Inferior parietal cortex (tissue), 1 donor: ENCODE measurements at regions not wholly inside any gene's neighbourhood (a gene's known extent, or its start where the extent isn't known, plus 50 kb on each side); places are given as distances from the start of the nearest gene placed in this dataset.

ENCODE experiments used
- DNase-seq: peaks from one replicate; pipeline ENCODE4 v3.0.0-alpha.2; 2016; ENCODE audit errors: extremely low spot score

DNA sequence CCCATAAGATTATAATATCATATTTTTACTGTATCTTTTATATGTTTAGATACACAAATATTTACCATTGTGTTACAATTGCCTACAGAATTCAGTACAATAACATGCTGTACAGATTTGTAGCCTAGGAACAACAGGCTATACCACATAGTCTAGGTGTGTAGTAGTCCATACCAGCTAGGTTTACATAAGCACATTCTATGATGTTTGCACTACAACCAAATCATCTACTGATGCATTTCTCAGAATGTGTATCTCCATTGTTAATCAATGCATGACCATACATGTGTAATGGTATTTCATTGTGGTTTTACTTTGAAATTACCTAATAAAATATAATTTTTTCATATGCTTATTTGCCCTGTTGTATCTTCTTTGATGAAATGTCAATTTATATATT is 288.1 kb upstream of the PCDH10 start:
- no peak for DNase-seq

DNA sequence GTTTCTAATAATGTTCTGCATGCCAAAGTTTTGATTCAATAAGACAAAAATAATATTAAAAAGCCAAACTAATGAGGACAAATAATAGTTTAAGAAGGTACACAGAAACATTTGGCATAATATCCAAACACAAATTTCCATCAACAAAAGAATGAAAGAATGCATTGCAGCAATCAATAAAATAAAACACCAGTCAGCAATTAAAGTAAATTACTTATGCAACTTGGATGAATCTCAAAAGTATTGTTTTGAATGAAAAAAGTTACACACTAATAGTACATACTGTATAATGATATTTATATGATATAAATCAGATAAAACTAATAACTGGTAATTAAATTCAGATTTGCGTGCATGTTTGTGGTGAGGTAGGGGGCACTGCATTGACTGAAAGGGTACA is 285.5 kb upstream of the PCDH10 start:
- DNase-seq = no peak

DNA sequence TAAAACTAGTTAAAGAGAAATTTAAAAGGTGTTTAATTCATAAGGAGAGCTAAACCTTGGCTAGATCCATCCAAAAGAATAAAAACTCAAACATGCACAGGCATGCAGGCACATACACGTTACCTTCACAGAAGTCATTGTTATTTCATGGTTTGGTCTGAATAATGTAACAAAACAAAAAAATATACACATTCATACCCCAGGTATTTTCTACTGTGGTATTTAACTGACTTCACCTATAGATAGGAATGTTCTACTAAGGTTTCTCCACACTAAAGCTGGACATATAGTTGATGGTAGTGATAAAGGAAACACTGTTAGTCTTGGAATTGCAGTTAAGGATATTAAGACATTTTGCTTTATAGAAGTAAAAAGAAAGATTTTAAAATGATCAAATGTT is 283.6 kb upstream of the PCDH10 start:
- DNase-seq = no peak

DNA sequence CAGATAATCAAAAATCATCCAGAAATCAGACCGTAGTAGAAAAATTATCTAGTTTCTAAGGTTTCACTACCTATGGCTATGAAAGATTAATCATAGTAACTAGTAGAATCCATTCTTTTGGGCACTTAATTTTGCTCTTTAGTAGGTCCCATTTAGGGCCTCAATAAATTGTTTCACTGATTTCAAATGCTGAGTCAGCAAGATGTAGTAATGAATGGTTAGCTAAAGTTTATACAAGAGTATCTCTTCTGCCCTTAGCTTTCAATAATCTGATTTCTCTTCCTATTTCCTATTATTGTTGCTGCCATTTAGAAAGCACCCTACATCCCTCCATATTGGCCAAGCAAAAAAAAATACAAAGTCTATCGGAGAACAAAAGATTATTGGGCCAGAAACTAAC is 283.2 kb upstream of the PCDH10 start:
- DNase-seq = no peak

- DNase-seq = no peak
Observed at GRCh38 chr4:132866616-132867015, 282.5 kb upstream of the PCDH10 start.

- DNase-seq = no peak
Observed at GRCh38 chr4:132893787-132894186, 255.3 kb upstream of the PCDH10 start.

- no peak for DNase-seq
Observed at GRCh38 chr4:132901224-132901623, 247.9 kb upstream of the PCDH10 start.

- no peak for DNase-seq
Observed at GRCh38 chr4:132910229-132910748, 238.8 kb upstream of the PCDH10 start.

GRCh38 chr4:132918096-132918495 is 231.0 kb upstream of the PCDH10 start:
- no peak for DNase-seq

DNA sequence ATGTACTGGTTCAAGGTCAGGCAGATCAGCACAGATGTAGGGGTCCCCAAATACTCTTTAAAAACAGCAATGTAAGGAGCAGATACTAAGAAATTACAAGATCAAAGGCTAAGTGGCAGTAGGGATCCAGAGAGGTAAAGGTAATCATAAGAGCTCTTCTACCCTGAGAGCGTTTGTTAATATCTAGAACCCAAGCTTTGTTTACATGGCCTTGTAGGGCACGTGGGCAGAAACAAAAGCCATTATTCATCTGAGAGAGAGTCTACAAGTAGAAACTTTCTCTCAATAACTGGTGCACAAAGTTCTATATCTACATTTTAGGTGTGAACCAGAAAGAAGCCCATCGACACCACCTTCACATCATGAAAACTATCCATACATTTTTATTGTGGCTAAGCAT is 225.6 kb upstream of the PCDH10 start:
- no peak for DNase-seq

- DNase-seq = no peak
Observed at GRCh38 chr4:132934911-132935310, 214.2 kb upstream of the PCDH10 start.

- DNase-seq = peak; percentile 70
Observed at GRCh38 chr4:132955146-132955545, 193.9 kb upstream of the PCDH10 start.

DNA sequence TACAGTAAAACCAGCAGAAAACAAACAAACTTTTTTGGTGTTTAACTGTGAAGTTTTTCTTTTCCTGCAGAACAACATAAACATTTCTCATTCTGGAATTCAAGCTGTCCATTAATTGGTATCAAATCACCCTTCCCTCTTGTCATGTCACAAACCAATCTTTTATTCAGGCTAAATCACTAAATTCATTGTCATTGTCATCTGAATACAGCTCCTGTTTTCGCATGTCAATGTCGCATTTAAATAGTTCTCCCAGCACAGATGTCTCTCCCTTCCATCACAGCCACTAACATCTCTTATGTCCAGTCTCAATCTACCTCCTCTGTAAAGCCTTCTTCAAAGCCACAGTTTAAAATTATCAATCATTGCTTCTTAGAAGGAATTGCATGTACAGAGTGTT is 192.1 kb upstream of the PCDH10 start:
- DNase-seq = peak; percentile 71

GRCh38 chr4:132958457-132959263 is 190.4 kb upstream of the PCDH10 start:
- no peak for DNase-seq

DNA sequence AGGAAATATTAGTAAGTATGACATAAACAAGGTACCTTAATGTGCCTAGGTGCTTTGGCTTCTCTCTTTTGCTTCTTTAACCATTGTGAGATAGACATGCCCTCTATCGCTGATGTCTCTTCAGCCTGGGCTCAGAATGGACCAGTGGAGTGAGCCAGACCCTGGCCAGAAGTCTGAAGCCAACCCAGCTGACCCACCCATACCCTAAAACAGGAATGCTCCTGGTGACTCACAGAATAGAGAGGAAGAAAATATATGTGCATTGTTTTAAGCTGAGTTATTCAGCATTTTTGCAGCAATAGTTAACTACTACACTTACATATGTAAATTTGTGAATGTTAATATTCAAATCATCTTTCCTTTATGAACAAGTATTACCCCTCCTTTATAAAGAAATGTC is 167.5 kb upstream of the PCDH10 start:
- DNase-seq = no peak

GRCh38 chr4:132982151-132982550 is 166.9 kb upstream of the PCDH10 start:
- DNase-seq = no peak

- DNase-seq = no peak
Observed at GRCh38 chr4:132991111-132991510, 158.0 kb upstream of the PCDH10 start.

GRCh38 chr4:132992686-132993085 is 156.4 kb upstream of the PCDH10 start:
- peak; percentile 24 for DNase-seq

GRCh38 chr4:132998585-132999230 is 150.4 kb upstream of the PCDH10 start:
- DNase-seq = no peak

GRCh38 chr4:133000012-133000411 is 149.1 kb upstream of the PCDH10 start:
- DNase-seq = no peak

DNA sequence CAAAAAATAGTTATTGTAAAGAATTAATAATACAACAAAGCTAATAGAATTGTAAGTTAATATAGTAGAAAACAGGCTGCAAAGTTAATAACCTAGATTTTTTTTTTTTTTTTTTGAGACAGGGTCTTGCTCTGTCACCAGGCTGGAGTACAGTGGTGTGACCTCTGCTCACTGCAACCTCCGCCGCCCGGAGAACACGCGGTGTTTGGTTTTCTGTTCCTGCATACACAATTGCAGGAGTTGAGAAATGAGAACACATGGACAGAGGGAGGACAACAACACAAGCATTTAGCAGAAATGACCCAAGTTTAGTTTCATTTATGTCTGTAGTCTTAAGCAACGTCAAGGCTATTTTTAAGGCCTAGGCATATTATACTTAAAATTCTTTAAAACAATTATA is 145.9 kb upstream of the PCDH10 start:
- DNase-seq = no peak

GRCh38 chr4:133014473-133015135 is 134.5 kb upstream of the PCDH10 start:
- DNase-seq = peak; percentile 18

DNA sequence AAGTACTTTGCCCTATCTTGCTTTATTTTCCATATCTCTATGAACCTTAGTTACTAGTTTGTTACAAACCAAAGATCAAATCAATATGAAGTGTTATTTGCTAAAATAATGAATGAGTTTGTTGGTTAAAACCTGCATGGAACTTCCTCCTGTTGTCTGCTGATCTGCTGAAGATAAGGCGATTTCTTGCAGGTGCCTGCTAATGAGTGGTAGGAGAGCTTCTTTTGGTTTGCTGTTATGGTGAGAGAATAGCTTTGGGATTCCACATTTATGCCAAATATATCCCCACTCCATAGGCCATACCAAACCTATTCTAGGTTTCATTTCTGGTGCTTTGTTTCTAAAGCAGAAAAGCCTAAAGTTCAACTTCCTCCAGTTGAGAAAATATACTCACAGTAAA is 103.8 kb upstream of the PCDH10 start:
- no peak for DNase-seq
